H9 (cell line): ENCODE measurements at regions not wholly inside any gene's neighbourhood (a gene's known extent, or its start where the extent isn't known, plus 50 kb on each side); places are given as distances from the start of the nearest gene placed in this dataset.

ENCODE experiments used
- DNase-seq: peaks from one replicate; pipeline ENCODE4 v3.0.0-alpha.2; 2017
- H2AFZ ChIP-seq: one replicate; pipeline ENCODE4 v1.6.1; 2013; ENCODE audit warnings: mild to moderate bottlenecking, low read length, control low read depth, moderate library complexity
- H2AK5ac ChIP-seq: 2 replicates; pipeline ENCODE4 v1.6.1; 2013; ENCODE audit warnings: low read length, control low read depth, mixed read lengths; ENCODE audit not compliant: insufficient read length
- H2BK120ac ChIP-seq: one replicate; pipeline ENCODE4 v1.6.1; 2013; ENCODE audit warnings: low read depth, mild to moderate bottlenecking, low read length, control low read depth, inconsistent platforms; ENCODE audit not compliant: poor library complexity, severe bottlenecking
- H2BK12ac ChIP-seq: 2 replicates; pipeline ENCODE4 v1.6.1; 2013; ENCODE audit warnings: low read length, control low read depth, mixed read lengths, low read depth; ENCODE audit not compliant: insufficient read length
- H2BK15ac ChIP-seq: 2 replicates; pipeline ENCODE4 v1.6.1; 2013; ENCODE audit warnings: low read depth, low read length, control low read depth
- H2BK20ac ChIP-seq: one replicate; pipeline ENCODE4 v1.6.1; 2013; ENCODE audit warnings: low read depth, mild to moderate bottlenecking, low read length, control low read depth, inconsistent platforms; ENCODE audit not compliant: poor library complexity, severe bottlenecking
- H2BK5ac ChIP-seq: 2 replicates; pipeline ENCODE4 v1.6.1; 2013; ENCODE audit warnings: low read length, control low read depth, mixed read lengths; ENCODE audit not compliant: insufficient read length
- H3K14ac ChIP-seq: 2 replicates; pipeline ENCODE4 v1.6.1; 2013; ENCODE audit warnings: low read length, control low read depth; ENCODE audit not compliant: insufficient read depth
- H3K18ac ChIP-seq: 2 replicates; pipeline ENCODE4 v1.6.1; 2013; ENCODE audit warnings: low read depth, mild to moderate bottlenecking, mixed read lengths, low read length, control low read depth; ENCODE audit not compliant: insufficient read length
- H3K23ac ChIP-seq: 2 replicates; pipeline ENCODE4 v1.6.1; 2013; ENCODE audit warnings: low read length, control low read depth, mixed read lengths, low read depth; ENCODE audit not compliant: insufficient read length
- H3K23me2 ChIP-seq: 2 replicates; pipeline ENCODE4 v1.6.1; 2013; ENCODE audit warnings: low read depth, mild to moderate bottlenecking, mixed read lengths, low read length, control low read depth; ENCODE audit not compliant: insufficient read length, poor library complexity, severe bottlenecking
- H3K27ac ChIP-seq: 2 replicates; pipeline ENCODE4 v1.5.1; 2013; ENCODE audit warnings: low read length, control low read depth, mixed read lengths, low read depth; ENCODE audit not compliant: insufficient read length
- H3K27me3 ChIP-seq: 2 replicates; pipeline ENCODE4 v1.6.1; 2013; ENCODE audit warnings: low read length, control low read depth, inconsistent platforms; ENCODE audit not compliant: insufficient read depth
- H3K4ac ChIP-seq: 2 replicates; pipeline ENCODE4 v1.6.1; 2013; ENCODE audit warnings: low read depth, mild to moderate bottlenecking, control low read depth, inconsistent platforms, low read length, moderate library complexity
- H3K4me1 ChIP-seq: 2 replicates; pipeline ENCODE4 v1.6.1; 2013; ENCODE audit warnings: low read length, control low read depth, inconsistent platforms; ENCODE audit not compliant: insufficient read depth
- H3K4me2 ChIP-seq: 2 replicates; pipeline ENCODE4 v1.6.1; 2013; ENCODE audit warnings: low read length, control low read depth, mixed read lengths; ENCODE audit not compliant: insufficient read length, insufficient read depth
- H3K56ac ChIP-seq: 2 replicates; pipeline ENCODE4 v1.6.1; 2013; ENCODE audit warnings: low read depth, mild to moderate bottlenecking, mixed read lengths, low read length, control low read depth; ENCODE audit not compliant: insufficient read length
- H3K79me1 ChIP-seq: 2 replicates; pipeline ENCODE4 v1.6.1; 2013; ENCODE audit warnings: low read depth, mild to moderate bottlenecking, moderate library complexity, low read length, control low read depth, inconsistent platforms; ENCODE audit not compliant: insufficient read depth, poor library complexity, severe bottlenecking
- H3K79me2 ChIP-seq: 2 replicates; pipeline ENCODE4 v1.6.1; 2013; ENCODE audit warnings: low read length, control low read depth, inconsistent platforms; ENCODE audit not compliant: insufficient read depth
- H3K9ac ChIP-seq: 2 replicates; pipeline ENCODE4 v1.6.1; 2013; ENCODE audit warnings: low read length, control low read depth, mixed read lengths; ENCODE audit not compliant: insufficient read length; ENCODE audit errors: extremely low read depth
- H3K9me3 ChIP-seq: one replicate; pipeline ENCODE4 v1.6.1; 2013; ENCODE audit warnings: low read depth, low read length, inconsistent platforms; ENCODE audit not compliant: control insufficient read depth
- H3T11ph ChIP-seq: one replicate; pipeline ENCODE4 v1.6.1; 2013; ENCODE audit warnings: mild to moderate bottlenecking, low read length, control low read depth, inconsistent platforms
- H4K20me1 ChIP-seq: one replicate; pipeline ENCODE4 v1.6.1; 2013; ENCODE audit not compliant: control insufficient read depth, insufficient read length, insufficient read depth
- H4K5ac ChIP-seq: 2 replicates; pipeline ENCODE4 v1.6.1; 2013; ENCODE audit warnings: low read depth, mild to moderate bottlenecking, mixed read lengths, low read length, control low read depth; ENCODE audit not compliant: insufficient read length
- H4K8ac ChIP-seq: replicated peaks from 2 replicates; pipeline ENCODE4 v1.6.1; 2013; ENCODE audit warnings: low read length, control low read depth, mixed read lengths, low read depth; ENCODE audit not compliant: insufficient read length
- H4K91ac ChIP-seq: 2 replicates; pipeline ENCODE4 v1.6.1; 2013; ENCODE audit warnings: low read depth, mild to moderate bottlenecking, moderate library complexity, mixed read lengths, low read length, control low read depth; ENCODE audit not compliant: insufficient read length
- H3K27ac Mint-ChIP-seq, 3 experiments: 2 replicates in 2 of 3; 3 replicates in 1 of 3; pipeline ENCODE4 v1.8.0; 2020 to 2021; ENCODE audit warnings: mixed read lengths in 3 of 3, mild to moderate bottlenecking in 1 of 3, moderate library complexity in 1 of 3
- H3K27me3 Mint-ChIP-seq: 2 replicates; pipeline ENCODE4 v1.8.0; 2021; ENCODE audit warnings: low read depth, mild to moderate bottlenecking, moderate library complexity, mixed read lengths
- H3K36me3 Mint-ChIP-seq, 3 experiments: 2 replicates in 2 of 3; 3 replicates in 1 of 3; pipeline ENCODE4 v1.8.0; 2020 to 2021; ENCODE audit warnings: low read depth in 3 of 3, mixed read lengths in 3 of 3; ENCODE audit not compliant: insufficient read depth in 1 of 3
- H3K4me1 Mint-ChIP-seq, 2 experiments: 2 replicates each; pipeline ENCODE4 v1.8.0; 2020; ENCODE audit warnings: mixed read lengths in 2 of 2
- H3K4me3 Mint-ChIP-seq, 2 experiments: 2 replicates in 1 of 2; 3 replicates in 1 of 2; pipeline ENCODE4 v1.8.0; 2020 to 2021; ENCODE audit warnings: mild to moderate bottlenecking in 2 of 2, mixed read lengths in 2 of 2, moderate library complexity in 1 of 2
- H3K9me3 Mint-ChIP-seq, 2 experiments: 2 replicates in 1 of 2; 3 replicates in 1 of 2; pipeline ENCODE4 v1.8.0; 2020; ENCODE audit warnings: mild to moderate bottlenecking in 2 of 2, mixed read lengths in 2 of 2, moderate library complexity in 1 of 2
- CTCF ChIP-seq: fragments of 200-600 bp; sonication (generic); conservative IDR thresholded peaks from 3 replicates; pipeline ENCODE4 v1.8.0; 2021; ENCODE audit warnings: antibody characterized with exemption, mild to moderate bottlenecking
- WGBS: extraction: QIAGEN DNeasy Blood & Tissue Kit; methylation state at CpG from one replicate; pipeline ENCODE4 v1.1.7; 2013; ENCODE audit warnings: missing lambda C conversion rate, low lambda C conversion rate, mixed read lengths; ENCODE audit not compliant: insufficient read length; ENCODE audit errors: extremely low coverage; 5-methylcytosine and 5-hydroxymethylcytosine counted together

DNA sequence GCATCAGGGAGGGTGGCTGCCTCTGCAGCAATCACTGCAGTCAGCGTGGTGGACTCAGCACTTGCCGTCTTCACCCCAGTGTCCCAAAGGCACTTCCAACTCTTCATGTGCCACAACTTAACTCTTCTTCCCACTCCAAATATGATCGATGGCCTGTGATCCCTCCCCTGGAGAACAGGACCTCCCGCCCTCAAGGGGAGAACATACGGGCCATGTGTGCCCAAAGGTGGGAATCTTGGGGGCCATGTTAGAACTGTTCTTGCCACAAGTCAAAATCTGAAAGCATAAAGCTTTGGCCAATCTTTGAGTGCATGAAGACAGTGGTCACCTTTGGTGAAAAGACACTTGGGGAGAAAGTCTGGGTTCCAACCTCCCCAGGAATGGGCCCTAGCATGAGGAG lies 368.5 kb upstream of the MGMT start:
- Histone ChIP-seq H4K5ac (no peak overlapping the region), H4K8ac (no peak overlapping the region), H3K79me2 (no peaks in the 10 kb centered on the region), H3K18ac (no peak overlapping the region), H3K23me2 (peaks cover 2% of the 10 kb centered on the region), H2BK5ac (no peak overlapping the region), H2AFZ (no peak overlapping the region), H3K4ac (no peak overlapping the region), H2BK20ac (no peak overlapping the region), H4K91ac (no peak overlapping the region), H3K23ac (no peak overlapping the region), H2BK15ac (no peak overlapping the region), H3K9ac (no peak overlapping the region), H4K20me1 (no peaks in the 10 kb centered on the region), H3K27ac (no peak overlapping the region), H3K56ac (no peak overlapping the region), H3K27me3 (no peaks in the 10 kb centered on the region), H2AK5ac (no peak overlapping the region), H2BK12ac (no peak overlapping the region), H3K4me2 (no peak overlapping the region), H3K79me1 (no peaks in the 10 kb centered on the region), H3T11ph (no peak overlapping the region), H3K4me1 (no peaks in the 10 kb centered on the region), H3K9me3 (no peaks in the 10 kb centered on the region), H2BK120ac (no peak overlapping the region), H3K14ac (no peak overlapping the region)
- DNase-seq = no peak
- TF ChIP-seq CTCF = no peak
- no peak overlapping the region for H3K4me3 Mint-ChIP-seq
- H3K27me3 Mint-ChIP-seq = peaks cover 4% of the 10 kb centered on the region
- peaks cover 0 to 2% (median 0%) of the 10 kb centered on the region in 3 experiments; a peak in 2 of 7 replicates for H3K36me3 Mint-ChIP-seq
- WGBS = no CpG with 5 or more reads among the region's 5 CpGs
- no peak overlapping the region for H3K27ac Mint-ChIP-seq
- no peaks in the 10 kb centered on the region for H3K9me3 Mint-ChIP-seq
- peaks cover 2 to 3% of the 10 kb centered on the region in 2 experiments; a peak in 2 of 4 replicates for H3K4me1 Mint-ChIP-seq
